H1 (cell line): ENCODE measurements at regions not wholly inside any gene's neighbourhood (a gene's known extent, or its start where the extent isn't known, plus 50 kb on each side); places are given as distances from the start of the nearest gene placed in this dataset.

Source experiments
- CTCF ChIA-PET: fragments of 300-600 bp; sonication (Branson Sonifier 250); formaldehyde crosslinking; loops from one replicate; lab custom pipeline; 2021; ENCODE audit not compliant: partially characterized antibody; lab: Charles Lee
- POLR2A ChIA-PET: fragments of 300-600 bp; sonication (Branson Sonifier 250); formaldehyde crosslinking; loops from one replicate; lab custom pipeline; 2021; ENCODE audit warnings: inconsistent platforms; ENCODE audit not compliant: partially characterized antibody; lab: Charles Lee
- DNase-seq, 2 experiments: peaks; one replicate each; pipeline versions ENCODE4 v3.0.0 to v3.0.0-alpha.2; 2010 to 2022; ENCODE audit warnings: low spot score in 2 of 2, low read depth in 1 of 2, mixed read lengths in 1 of 2
- FAIRE-seq: peaks from 2 replicates; lab custom pipeline; 2011; peaks lifted over from hg19 to GRCh38; lab: Jason Lieb, UNC
- H2AFZ ChIP-seq: 2 replicates; pipeline ENCODE4 v1.8.1; 2012; ENCODE audit warnings: low read length, inconsistent platforms
- H2AK5ac ChIP-seq: 2 replicates; pipeline ENCODE4 v1.6.1; 2013; ENCODE audit warnings: low read depth, low read length
- H2BK120ac ChIP-seq: replicated peaks from 2 replicates; pipeline ENCODE3; 2013; ENCODE audit warnings: low read depth, low read length, inconsistent platforms
- H2BK12ac ChIP-seq: 2 replicates; pipeline ENCODE4 v1.6.1; 2013; ENCODE audit warnings: low read depth, low read length
- H2BK15ac ChIP-seq: 2 replicates; pipeline ENCODE4 v1.6.1; 2013; ENCODE audit warnings: low read length
- H2BK20ac ChIP-seq: 2 replicates; pipeline ENCODE4 v1.6.1; 2013; ENCODE audit warnings: low read length
- H2BK5ac ChIP-seq: 2 replicates; pipeline ENCODE4 v1.6.1; 2013; ENCODE audit warnings: low read depth, low read length
- H3K14ac ChIP-seq: 2 replicates; pipeline ENCODE4 v1.6.1; 2013; ENCODE audit warnings: inconsistent platforms; ENCODE audit not compliant: insufficient read length
- H3K18ac ChIP-seq: 2 replicates; pipeline ENCODE4 v1.6.1; 2013; ENCODE audit warnings: low read length; ENCODE audit errors: extremely low read depth
- H3K23ac ChIP-seq: 2 replicates; pipeline ENCODE4 v1.6.1; 2013; ENCODE audit warnings: inconsistent platforms; ENCODE audit not compliant: insufficient read length
- H3K23me2 ChIP-seq: 2 replicates; pipeline ENCODE4 v1.6.1; 2013; ENCODE audit warnings: low read depth, low read length
- H3K27ac ChIP-seq: 2 replicates; pipeline ENCODE4 v1.6.1; 2011; ENCODE audit warnings: low read depth, low read length, inconsistent platforms
- H3K27me3 ChIP-seq, 4 experiments: replicated peaks in 1 of 4; 1 replicate in 1 of 4; 2 replicates in 3 of 4; pipeline versions ENCODE4 v1.6.1 to v1.8.1; 2011 to 2013; ENCODE audit warnings: low read length in 3 of 4, mild to moderate bottlenecking in 3 of 4, inconsistent platforms in 2 of 4, mixed read lengths in 2 of 4, moderate library complexity in 1 of 4; ENCODE audit not compliant: control insufficient read depth in 3 of 4, insufficient read depth in 3 of 4; ENCODE audit errors: extremely low read depth in 1 of 4
- H3K36me3 ChIP-seq, 4 experiments: 2 replicates each; pipeline versions ENCODE4 v1.6.1 to v1.8.1; 2011 to 2013; ENCODE audit warnings: mild to moderate bottlenecking in 4 of 4, low read length in 3 of 4, moderate library complexity in 2 of 4, control low read depth in 1 of 4, inconsistent platforms in 1 of 4; ENCODE audit not compliant: insufficient read depth in 4 of 4, control insufficient read depth in 2 of 4
- H3K4ac ChIP-seq: replicated peaks from 2 replicates; pipeline ENCODE3; 2013; ENCODE audit warnings: low read length, low read depth, mixed read lengths, inconsistent platforms; ENCODE audit not compliant: insufficient read length
- H3K4me1 ChIP-seq, 4 experiments: replicated peaks in 1 of 4; 1 replicate in 1 of 4; 2 replicates in 3 of 4; pipeline versions ENCODE4 v1.6.1 to v1.8.1; 2011 to 2013; ENCODE audit warnings: low read length in 3 of 4, inconsistent platforms in 2 of 4, mixed read lengths in 1 of 4; ENCODE audit not compliant: insufficient read depth in 4 of 4, control insufficient read depth in 3 of 4
- H3K4me2 ChIP-seq, 2 experiments: 2 replicates each; pipeline versions ENCODE4 v1.6.1 to v1.8.1; 2011 to 2013; ENCODE audit warnings: low read depth in 2 of 2, low read length in 2 of 2, control low read depth in 1 of 2, inconsistent platforms in 1 of 2, mild to moderate bottlenecking in 1 of 2; ENCODE audit not compliant: insufficient read depth in 1 of 2
- H3K4me3 ChIP-seq, 4 experiments: fragments of 200-600, 300-600 bp in 1 of 4; sonication (generic), shearing (Covaris generic), sonication (Bioruptor Twin) in 1 of 4; 2 replicates each; pipeline versions ENCODE4 v1.5.1 to v1.8.1; 2011 to 2016; ENCODE audit warnings: low read length in 4 of 4, low read depth in 3 of 4, control low read depth in 2 of 4, inconsistent platforms in 2 of 4, mild to moderate bottlenecking in 2 of 4, mixed read lengths in 1 of 4, moderate library complexity in 1 of 4; ENCODE audit not compliant: insufficient read depth in 2 of 4; ENCODE audit errors: extremely low read depth in 1 of 4
- H3K56ac ChIP-seq: replicated peaks from 2 replicates; pipeline ENCODE3; 2013; ENCODE audit warnings: low read depth, mild to moderate bottlenecking, mixed read lengths, low read length, inconsistent platforms; ENCODE audit not compliant: insufficient read length
- H3K79me1 ChIP-seq: 2 replicates; pipeline ENCODE4 v1.6.1; 2013; ENCODE audit warnings: low read depth, low read length, control low read depth
- H3K79me2 ChIP-seq, 2 experiments: 2 replicates each; pipeline versions ENCODE4 v1.6.1 to v1.8.1; 2012 to 2013; ENCODE audit warnings: low read length in 2 of 2, mild to moderate bottlenecking in 2 of 2, inconsistent platforms in 1 of 2; ENCODE audit not compliant: insufficient read depth in 2 of 2, control insufficient read depth in 1 of 2
- H3K9ac ChIP-seq, 4 experiments: replicated peaks in 1 of 4; 1 replicate in 1 of 4; 2 replicates in 3 of 4; pipeline versions ENCODE4 v1.6.1 to v1.8.1; 2011 to 2013; ENCODE audit warnings: low read depth in 3 of 4, low read length in 3 of 4, control low read depth in 2 of 4, mild to moderate bottlenecking in 2 of 4, moderate library complexity in 2 of 4, inconsistent platforms in 1 of 4; ENCODE audit errors: extremely low read depth in 1 of 4
- H3K9me3 ChIP-seq, 2 experiments: 2 replicates each; pipeline versions ENCODE4 v1.6.1 to v1.8.1; 2012 to 2013; ENCODE audit warnings: mild to moderate bottlenecking in 2 of 2, moderate library complexity in 2 of 2, control low read depth in 1 of 2, inconsistent platforms in 1 of 2, low read depth in 1 of 2, low read length in 1 of 2, mixed read lengths in 1 of 2; ENCODE audit not compliant: insufficient read depth in 2 of 2
- H4K20me1 ChIP-seq, 2 experiments: replicated peaks in 1 of 2; 2 replicates each; pipeline versions ENCODE3 to v1.8.1; 2011 to 2013; ENCODE audit warnings: inconsistent platforms in 2 of 2, low read length in 2 of 2, mild to moderate bottlenecking in 1 of 2; ENCODE audit not compliant: insufficient read depth in 2 of 2, control insufficient read depth in 1 of 2
- H4K5ac ChIP-seq: 2 replicates; pipeline ENCODE4 v1.6.1; 2013; ENCODE audit warnings: low read length, low read depth, mixed read lengths, inconsistent platforms; ENCODE audit not compliant: insufficient read length
- H4K8ac ChIP-seq: 2 replicates; pipeline ENCODE4 v1.8.0; 2013; ENCODE audit warnings: mild to moderate bottlenecking, moderate library complexity, low read length, inconsistent platforms; ENCODE audit not compliant: insufficient read depth; ENCODE audit errors: extremely low read depth
- H4K91ac ChIP-seq: replicated peaks from 2 replicates; pipeline ENCODE3; 2013; ENCODE audit warnings: low read length, mixed read lengths, inconsistent platforms; ENCODE audit not compliant: insufficient read length
- BCL11A ChIP-seq, 2 experiments: IDR thresholded peaks; one replicate each; pipeline ENCODE4 v1.6.1; 2011; ENCODE audit warnings: low read depth in 2 of 2, low read length in 2 of 2, mild to moderate bottlenecking in 2 of 2
- CEBPB ChIP-seq: IDR thresholded peaks from 2 replicates; pipeline ENCODE4 v1.6.1; 2012; ENCODE audit warnings: low read depth, low read length
- CREB1 ChIP-seq: IDR thresholded peaks from 2 replicates; pipeline ENCODE4 v1.6.1; 2012; ENCODE audit warnings: inconsistent platforms
- EP300 ChIP-seq, 2 experiments: IDR thresholded peaks; 1 replicate in 1 of 2; 2 replicates in 1 of 2; pipeline ENCODE4 v1.6.1; 2011 to 2012; ENCODE audit warnings: low read depth in 2 of 2, low read length in 2 of 2, mild to moderate bottlenecking in 2 of 2, borderline replicate concordance in 1 of 2, inconsistent platforms in 1 of 2, moderate library complexity in 1 of 2
- EZH2 ChIP-seq: fragments of 200-600 bp; sonication (generic); IDR thresholded peaks from 2 replicates; pipeline ENCODE4 v1.7.1; 2012; ENCODE audit warnings: low read depth, mild to moderate bottlenecking, moderate library complexity, low read length, inconsistent platforms; ENCODE audit not compliant: severe bottlenecking
- JUN ChIP-seq: IDR thresholded peaks from 2 replicates; pipeline ENCODE4 v1.6.1; 2011; ENCODE audit warnings: low read depth, mild to moderate bottlenecking, improper control_type of control experiment, low read length
- NANOG ChIP-seq: IDR thresholded peaks from 2 replicates; pipeline ENCODE4 v1.6.1; 2011; ENCODE audit warnings: low read length, low read depth, mild to moderate bottlenecking, inconsistent platforms; ENCODE audit not compliant: insufficient read depth, poor library complexity, severe bottlenecking
- POLR2AphosphoS5 ChIP-seq: IDR thresholded peaks from 2 replicates; pipeline ENCODE4 v1.6.1; 2011; ENCODE audit warnings: low read depth, low read length
- SIX5 ChIP-seq: IDR thresholded peaks from 2 replicates; pipeline ENCODE4 v1.6.1; 2011; ENCODE audit warnings: mild to moderate bottlenecking, low read depth, low read length
- SP1 ChIP-seq: IDR thresholded peaks from 2 replicates; pipeline ENCODE4 v1.6.1; 2011; ENCODE audit warnings: low read depth, low read length
- TAF1 ChIP-seq: IDR thresholded peaks from 2 replicates; pipeline ENCODE4 v1.6.1; 2011; ENCODE audit warnings: mild to moderate bottlenecking, low read depth, low read length
- TAF7 ChIP-seq: optimal IDR thresholded peaks from 2 replicates; pipeline ENCODE3; 2011; ENCODE audit warnings: low read depth, mild to moderate bottlenecking, inconsistent platforms, low read length, moderate library complexity, borderline replicate concordance
- WGBS, 2 experiments: shearing (Covaris generic) in 1 of 2; methylation state at CpG; one replicate each; pipeline versions ENCODE4 v1.1.6 to v1.1.7; 2013 to 2015; ENCODE audit warnings: low lambda C conversion rate in 2 of 2, mixed read lengths in 2 of 2, inconsistent platforms in 1 of 2, low coverage in 1 of 2, missing lambda C conversion rate in 1 of 2; ENCODE audit not compliant: insufficient replicate concordance in 2 of 2, insufficient coverage in 1 of 2, insufficient read length in 1 of 2; ENCODE audit errors: extremely low coverage in 1 of 2, missing lambda C conversion rate in 1 of 2; 5-methylcytosine and 5-hydroxymethylcytosine counted together
- TF ChIP-seq, protein P1 (sequence below), 3 experiments: IDR thresholded peaks; 1 replicate in 2 of 3; 2 replicates in 1 of 3; pipeline versions ENCODE4 v1.5.1 to v1.6.1; 2011; ENCODE audit warnings: low read length in 3 of 3, mild to moderate bottlenecking in 3 of 3, inconsistent platforms in 2 of 3, low read depth in 1 of 3, moderate library complexity in 1 of 3; ENCODE audit not compliant: insufficient read depth in 1 of 3; ENCODE audit errors: control extremely low read depth in 1 of 3

DNA sequence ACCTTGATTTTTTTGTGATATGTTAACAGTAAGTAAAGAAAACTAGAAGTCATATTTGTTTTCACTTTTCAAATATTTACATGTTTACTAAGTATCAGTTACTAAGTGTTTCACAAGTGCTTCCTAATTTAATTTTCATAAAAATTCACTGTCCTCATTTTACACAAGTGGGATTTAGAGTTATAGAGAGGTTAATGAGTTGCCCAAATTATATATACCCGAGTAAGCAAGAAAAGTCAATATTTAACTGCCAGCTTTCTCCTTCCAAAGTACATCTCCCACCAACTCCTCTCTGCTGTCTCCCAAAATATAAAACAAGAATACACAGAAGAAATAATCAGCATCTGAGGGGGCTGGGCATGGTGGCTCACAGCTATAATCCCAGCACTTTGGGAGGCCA lies 896.7 kb upstream of the ANO3 start:
- POLR2A ChIA-PET, result no interaction called here
- H4K91ac ChIP-seq, result no peak overlapping the region
- H3K23me2 ChIP-seq, result no peaks in the 10 kb centered on the region
- H3K36me3 ChIP-seq, result no peaks in the 10 kb centered on the region
- H3K79me2 ChIP-seq, result no peaks in the 10 kb centered on the region
- H2AFZ ChIP-seq, result no peak overlapping the region
- no peak overlapping the region for H2BK15ac ChIP-seq
- no peak overlapping the region for H3K9ac ChIP-seq
- no peaks in the 10 kb centered on the region for H3K79me1 ChIP-seq
- H4K8ac ChIP-seq, result no peak overlapping the region
- no peak overlapping the region for H2BK12ac ChIP-seq
- H3K56ac ChIP-seq, result no peak overlapping the region
- H3K27me3 ChIP-seq, result no peaks in the 10 kb centered on the region
- no peak overlapping the region for H3K23ac ChIP-seq
- H3K14ac ChIP-seq, result no peak overlapping the region
- no peak overlapping the region for H2BK120ac ChIP-seq
- DNase-seq (no peak), FAIRE-seq (no peak)
- no peak overlapping the region for H3K4me2 ChIP-seq
- no peak overlapping the region for H3K4me3 ChIP-seq
- CTCF ChIA-PET, result no interaction called here
- no peak overlapping the region for H2AK5ac ChIP-seq
- no peak overlapping the region for H3K18ac ChIP-seq
- no peaks in the 10 kb centered on the region for H4K20me1 ChIP-seq
- H3K4ac ChIP-seq, result no peak overlapping the region
- no peak overlapping the region for H3K27ac ChIP-seq
- no peak overlapping the region for H2BK20ac ChIP-seq
- H4K5ac ChIP-seq, result no peak overlapping the region
- WGBS, 2 experiments, result 91% methylated on average over 1 of the region's 1 CpG; no CpG with 5 or more reads in 1 of the 2 experiments
- no peaks in the 10 kb centered on the region for H3K9me3 ChIP-seq
- no peaks in the 10 kb centered on the region for H3K4me1 ChIP-seq
- H2BK5ac ChIP-seq, result no peak overlapping the region
- TF ChIP-seq TAF1 (no peak), SP1 (no peak), CREB1 (no peak), BCL11A (IDR thresholded peaks at IDR 0.05; ENCODE audit: low read depth in 2 of 2, low read length in 2 of 2) (no peak), JUN (no peak), NANOG (no peak), TAF7 (no peak), EP300 (IDR thresholded peaks at IDR 0.05; ENCODE audit: borderline replicate concordance in 1 of 2, low read depth in 2 of 2, low read length in 2 of 2) (no peak), EZH2 (no peak), CEBPB (no peak), POLR2AphosphoS5 (no peak), SIX5 (no peak)
- TF ChIP-seq, protein P1, sequence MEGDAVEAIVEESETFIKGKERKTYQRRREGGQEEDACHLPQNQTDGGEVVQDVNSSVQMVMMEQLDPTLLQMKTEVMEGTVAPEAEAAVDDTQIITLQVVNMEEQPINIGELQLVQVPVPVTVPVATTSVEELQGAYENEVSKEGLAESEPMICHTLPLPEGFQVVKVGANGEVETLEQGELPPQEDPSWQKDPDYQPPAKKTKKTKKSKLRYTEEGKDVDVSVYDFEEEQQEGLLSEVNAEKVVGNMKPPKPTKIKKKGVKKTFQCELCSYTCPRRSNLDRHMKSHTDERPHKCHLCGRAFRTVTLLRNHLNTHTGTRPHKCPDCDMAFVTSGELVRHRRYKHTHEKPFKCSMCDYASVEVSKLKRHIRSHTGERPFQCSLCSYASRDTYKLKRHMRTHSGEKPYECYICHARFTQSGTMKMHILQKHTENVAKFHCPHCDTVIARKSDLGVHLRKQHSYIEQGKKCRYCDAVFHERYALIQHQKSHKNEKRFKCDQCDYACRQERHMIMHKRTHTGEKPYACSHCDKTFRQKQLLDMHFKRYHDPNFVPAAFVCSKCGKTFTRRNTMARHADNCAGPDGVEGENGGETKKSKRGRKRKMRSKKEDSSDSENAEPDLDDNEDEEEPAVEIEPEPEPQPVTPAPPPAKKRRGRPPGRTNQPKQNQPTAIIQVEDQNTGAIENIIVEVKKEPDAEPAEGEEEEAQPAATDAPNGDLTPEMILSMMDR (IDR thresholded peaks at IDR 0.05; ENCODE audit: control extremely low read depth in 1 of 3, insufficient read depth in 1 of 3, low read depth in 1 of 3, low read length in 3 of 3), result no peak
